ENCODE measurements at regions not wholly inside any gene's neighbourhood (a gene's known extent, or its start where the extent isn't known, plus 50 kb on each side); places are given as distances from the start of the nearest gene placed in this dataset.
"Not testable (repeated sequence)": the region's sequence is repeated elsewhere in the genome, so short reads cannot be mapped to it uniquely, and the experiment has no call there.

GRCh38 chr7:121623130-121623872, 227.2 kb upstream of the FAM3C start:
- DNase-seq (ENCODE audit: insufficient read length, low spot score) (no peak), FAIRE-seq (no peak)

DNA sequence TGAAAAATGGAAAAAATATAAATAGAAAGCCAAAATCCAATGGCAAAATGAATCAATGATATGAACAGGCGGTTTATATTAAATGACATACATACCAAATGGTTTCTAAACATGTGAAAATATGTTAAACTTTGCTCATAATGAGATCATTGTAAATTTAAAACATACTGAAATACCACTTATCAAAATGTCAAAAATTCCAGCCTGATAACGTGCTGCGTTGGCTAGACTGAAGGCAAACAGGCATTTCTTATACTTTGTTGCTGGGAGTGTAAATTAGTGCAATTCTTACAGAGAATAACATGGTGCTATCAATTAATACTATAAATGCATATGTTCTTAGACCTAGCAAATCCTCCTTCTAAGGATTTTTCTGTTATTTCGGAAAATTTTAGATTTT, 225.8 kb upstream of the FAM3C start:
- FAIRE-seq: no peak
- DNase-seq (ENCODE audit: insufficient read length, low spot score): no peak

DNA sequence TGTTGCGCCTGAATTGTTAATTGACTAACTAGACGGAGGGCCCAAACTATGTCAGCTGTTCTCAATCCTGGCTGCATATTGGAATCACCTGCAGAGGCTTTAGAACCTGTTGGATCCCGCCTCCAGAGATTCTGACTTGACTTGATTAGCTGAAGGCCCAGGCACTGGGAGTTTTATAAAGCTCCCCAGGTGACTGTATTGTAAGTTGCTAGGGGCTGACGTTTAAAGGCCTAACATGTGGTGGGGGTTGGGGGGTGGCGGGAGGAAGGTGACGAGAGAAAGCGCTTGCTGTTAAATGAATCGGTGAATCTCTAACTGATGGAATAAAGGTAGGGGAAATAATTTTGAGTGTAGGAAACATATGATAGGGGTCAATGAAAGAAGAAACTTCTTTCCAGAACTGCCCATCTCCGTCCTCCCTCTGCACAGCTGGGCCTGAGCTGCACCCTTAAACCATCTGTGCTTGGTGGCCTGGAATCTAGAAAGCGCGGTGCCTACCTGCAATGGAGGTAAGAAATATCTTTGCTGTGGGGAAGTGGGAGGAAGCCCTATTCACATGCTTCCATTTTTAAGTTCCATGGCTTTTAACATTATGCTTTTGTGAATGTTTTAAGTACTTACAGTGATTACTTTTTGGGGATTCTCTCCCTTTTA, 225.0 kb upstream of the FAM3C start:
- DNase-seq (ENCODE audit: insufficient read length, low spot score) (no peak), FAIRE-seq (no peak)

DNA sequence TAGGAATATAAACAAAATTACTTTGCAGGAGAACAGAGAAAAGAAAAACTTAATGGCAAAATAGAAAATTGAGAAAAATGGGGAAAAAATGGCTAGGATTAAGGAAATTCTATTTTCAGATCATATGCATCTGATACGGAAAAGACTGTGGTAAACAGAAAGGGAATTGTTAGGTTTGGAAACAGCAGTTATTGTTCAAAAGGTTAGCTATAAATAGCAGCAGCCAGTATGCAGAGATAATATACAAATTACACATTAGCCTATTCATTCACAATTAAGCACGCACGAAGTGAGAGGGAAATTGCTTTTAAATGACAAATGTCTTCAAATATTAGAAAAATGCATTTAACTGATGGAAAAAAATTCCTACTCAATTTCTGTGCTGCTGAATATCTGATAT, 224.1 kb upstream of the FAM3C start:
- DNase-seq (ENCODE audit: insufficient read length, low spot score): no peak

GRCh38 chr7:121618182-121618581, 222.1 kb upstream of the FAM3C start:
- DNase-seq (ENCODE audit: insufficient read length, low spot score) (no peak), FAIRE-seq (no peak)

More for the DNA sequence above, 224.1 kb upstream of the FAM3C start:
- FAIRE-seq: no peak

GRCh38 chr7:121610243-121610642, 214.1 kb upstream of the FAM3C start:
- no peak for DNase-seq (ENCODE audit: insufficient read length, low spot score)
- no peak for FAIRE-seq

GRCh38 chr7:121609208-121609607, 213.1 kb upstream of the FAM3C start:
- DNase-seq (ENCODE audit: insufficient read length, low spot score): no peak

DNA sequence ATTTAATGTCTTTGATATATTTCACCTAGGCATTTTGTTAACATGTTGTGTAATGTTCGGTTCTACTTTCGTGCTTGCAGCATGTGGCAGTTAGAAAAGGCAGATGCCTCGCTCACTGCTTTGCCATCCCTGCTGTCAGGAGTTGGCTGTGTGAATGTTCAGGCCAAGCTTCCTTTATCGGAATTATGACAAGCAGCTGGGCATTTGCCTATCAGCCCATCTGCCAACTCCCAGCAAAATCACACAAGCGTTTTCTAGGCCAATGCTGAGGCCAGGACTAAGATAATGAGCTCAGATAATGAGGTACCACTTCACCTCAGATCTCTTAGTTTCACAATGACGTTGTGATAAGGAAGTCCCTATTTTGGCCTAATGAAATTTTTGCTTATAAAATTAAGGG, 212.7 kb upstream of the FAM3C start:
- DNase-seq (ENCODE audit: insufficient read length, low spot score): no peak
- no peak for FAIRE-seq

More at GRCh38 chr7:121609208-121609607, 213.1 kb upstream of the FAM3C start:
- no peak for FAIRE-seq

DNA sequence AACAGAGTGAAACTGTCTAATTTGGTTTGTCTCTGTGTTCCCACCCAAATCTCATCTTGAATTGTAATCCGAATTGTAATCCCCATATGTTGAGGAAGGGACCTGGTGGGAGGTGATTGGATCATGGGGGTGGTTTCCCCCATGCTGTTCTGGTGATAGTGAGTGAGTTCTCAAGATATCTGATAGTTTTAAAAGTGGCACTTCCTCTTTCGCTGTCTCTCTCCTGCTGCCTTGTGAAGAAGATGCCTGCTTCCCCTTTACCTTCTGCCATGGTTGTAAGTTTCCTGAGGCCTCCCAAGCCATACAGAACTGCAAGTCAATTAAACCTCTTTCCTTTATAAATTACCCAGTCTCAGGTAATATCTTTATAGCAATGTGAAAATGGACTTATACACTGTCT, 212.1 kb upstream of the FAM3C start:
- FAIRE-seq; DNase-seq (ENCODE audit: insufficient read length, low spot score): not testable (repeated sequence)

DNA sequence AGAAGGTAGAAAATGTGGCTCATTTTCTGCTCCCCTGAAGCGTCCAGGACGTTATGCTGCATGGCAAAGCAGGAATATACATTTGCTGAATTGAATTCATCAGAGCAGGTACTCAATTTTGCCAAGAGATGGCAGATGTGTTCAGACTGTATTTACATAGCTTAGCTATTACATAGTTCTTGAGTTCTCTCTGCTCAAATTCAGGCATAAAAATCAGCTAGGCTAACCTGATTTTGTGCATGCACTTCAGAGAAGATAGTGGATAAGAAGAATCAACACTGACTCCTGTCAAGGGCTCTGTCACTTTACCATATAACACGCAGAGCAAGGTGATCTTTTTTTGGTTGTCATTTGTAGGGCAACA, 209.2 kb upstream of the FAM3C start:
- DNase-seq (ENCODE audit: insufficient read length, low spot score): no peak
- no peak for FAIRE-seq

DNA sequence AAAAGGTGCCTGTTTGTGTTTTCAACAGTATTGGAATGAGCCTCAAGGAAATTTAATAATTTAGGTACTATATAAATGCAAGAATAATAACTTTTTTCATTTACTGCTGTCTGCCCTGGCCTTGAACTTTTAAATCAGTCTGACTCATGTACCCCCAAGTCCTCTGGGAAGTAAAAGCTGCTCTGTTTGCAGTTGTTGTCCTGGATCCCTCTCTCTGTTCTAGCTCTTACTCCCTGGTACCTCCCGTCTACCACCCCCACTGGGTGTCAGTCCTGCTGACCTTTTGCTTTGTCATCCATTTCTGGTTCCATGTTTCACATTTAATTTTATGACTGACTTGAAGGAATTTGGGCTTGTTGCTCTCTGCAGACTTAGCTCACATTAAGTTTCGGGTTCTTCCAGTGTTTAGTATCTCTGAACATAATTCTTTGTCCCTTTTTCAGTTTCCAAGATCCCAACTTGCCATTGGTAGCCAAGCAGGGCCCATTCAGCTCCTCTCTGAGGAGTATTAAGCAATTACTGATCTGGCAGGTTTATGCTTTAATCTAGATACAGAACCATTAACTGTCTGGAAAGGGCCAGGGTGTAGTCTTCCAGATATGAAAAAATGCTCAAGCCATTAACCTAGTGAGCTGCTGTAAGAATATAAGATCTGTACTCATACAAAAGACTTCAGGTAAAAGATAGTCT, 208.7 kb upstream of the FAM3C start:
- no peak for FAIRE-seq
- DNase-seq (ENCODE audit: insufficient read length, low spot score): no peak

DNA sequence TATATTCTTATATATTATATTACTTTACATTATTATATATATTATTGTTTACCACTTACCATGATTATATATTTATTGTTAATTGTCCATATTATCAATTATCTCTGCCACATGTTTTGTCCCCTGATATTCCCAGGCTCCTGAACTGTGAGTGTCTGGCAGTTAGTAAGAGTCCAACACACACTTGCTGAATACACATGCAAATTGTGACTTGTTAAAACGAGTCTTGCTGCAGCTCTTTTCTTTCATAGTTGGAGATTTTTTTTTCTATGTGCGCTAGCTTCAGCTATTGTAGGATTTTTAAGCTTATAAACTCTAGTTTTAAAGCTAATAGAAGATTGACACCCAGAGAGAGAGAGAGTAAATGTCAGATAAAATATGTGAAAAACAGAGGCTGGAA, 207.8 kb upstream of the FAM3C start:
- FAIRE-seq (no peak), DNase-seq (ENCODE audit: insufficient read length, low spot score) (no peak)

- no peak for FAIRE-seq
- DNase-seq (ENCODE audit: insufficient read length, low spot score): no peak
Observed at GRCh38 chr7:121599887-121600286, 203.8 kb upstream of the FAM3C start.

- no peak for DNase-seq (ENCODE audit: insufficient read length, low spot score)
- FAIRE-seq: no peak
Observed at GRCh38 chr7:121595758-121596696, 199.9 kb upstream of the FAM3C start.

DNA sequence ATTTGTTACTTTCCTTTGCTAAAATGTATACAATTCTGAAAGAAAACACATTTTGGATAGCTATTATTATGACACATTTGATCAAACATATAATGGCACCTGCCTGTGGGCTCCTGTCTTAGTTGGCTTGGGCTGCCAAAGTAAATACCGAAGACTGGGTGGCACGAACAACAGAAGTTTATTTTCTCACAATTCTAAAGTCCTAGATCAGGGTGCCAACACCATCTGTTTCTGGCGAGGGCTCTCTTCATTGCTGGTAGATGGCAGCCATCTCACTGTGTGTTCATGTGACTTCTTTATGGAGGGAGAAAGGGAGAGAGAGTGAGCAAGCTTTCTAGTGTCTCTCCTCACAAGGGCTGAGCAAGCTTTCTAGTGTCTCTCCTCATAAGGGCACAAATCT, 195.8 kb upstream of the FAM3C start:
- no peak for FAIRE-seq
- DNase-seq (ENCODE audit: insufficient read length, low spot score): no peak

- no peak for FAIRE-seq
- no peak for DNase-seq (ENCODE audit: insufficient read length, low spot score)
Observed at GRCh38 chr7:121587435-121587834, 191.3 kb upstream of the FAM3C start.

DNA sequence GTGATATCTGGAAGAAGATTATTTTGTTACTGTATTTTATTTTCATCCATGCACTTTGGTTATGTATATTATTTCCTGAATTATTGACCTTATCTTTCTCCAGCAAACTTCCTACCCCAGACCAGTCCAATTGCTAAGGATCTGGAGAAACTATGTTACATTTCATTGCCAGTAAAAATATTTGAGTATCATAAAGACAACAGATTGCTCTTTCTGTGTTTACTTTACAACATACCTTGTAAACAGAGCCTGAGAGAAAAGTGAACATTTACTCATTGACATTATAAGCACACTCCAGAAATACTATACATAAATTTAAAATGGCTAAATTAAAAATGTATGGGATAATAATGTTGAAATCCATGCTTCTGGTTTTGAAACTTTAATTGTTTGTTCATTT, 186.2 kb upstream of the FAM3C start:
- DNase-seq (ENCODE audit: insufficient read length, low spot score) (no peak), FAIRE-seq (no peak)

DNA sequence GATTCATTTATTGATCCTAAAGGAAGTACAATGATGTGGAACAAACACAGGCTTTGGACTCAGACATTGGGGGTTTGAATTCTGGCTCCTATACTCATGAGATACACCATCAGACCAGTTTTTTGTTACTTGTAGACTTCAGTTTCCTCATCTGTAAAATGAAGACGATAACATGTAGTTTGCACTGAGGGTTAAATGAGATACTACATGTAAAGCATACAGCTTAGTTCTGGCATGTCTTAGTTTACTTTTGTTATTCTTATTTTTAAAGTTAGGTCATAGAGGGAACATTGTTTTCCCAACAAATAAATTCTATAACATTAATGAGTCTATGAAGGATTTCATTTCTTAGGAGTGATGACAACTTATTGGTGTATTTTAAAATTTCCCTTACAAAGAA, 183.5 kb upstream of the FAM3C start:
- FAIRE-seq: no peak
- DNase-seq (ENCODE audit: insufficient read length, low spot score): no peak

GRCh38 chr7:121578669-121579068, 182.6 kb upstream of the FAM3C start:
- FAIRE-seq: no peak

GRCh38 chr7:121576148-121576917, 180.2 kb upstream of the FAM3C start:
- FAIRE-seq (no peak), DNase-seq (ENCODE audit: insufficient read length, low spot score) (no peak)

More at GRCh38 chr7:121578669-121579068, 182.6 kb upstream of the FAM3C start:
- no peak for DNase-seq (ENCODE audit: insufficient read length, low spot score)

Measured in HTR-8/SVneo (cell line).